ENCODE measurements at regions not wholly inside any gene's neighbourhood (a gene's known extent, or its start where the extent isn't known, plus 50 kb on each side); places are given as distances from the start of the nearest gene placed in this dataset.

DNA sequence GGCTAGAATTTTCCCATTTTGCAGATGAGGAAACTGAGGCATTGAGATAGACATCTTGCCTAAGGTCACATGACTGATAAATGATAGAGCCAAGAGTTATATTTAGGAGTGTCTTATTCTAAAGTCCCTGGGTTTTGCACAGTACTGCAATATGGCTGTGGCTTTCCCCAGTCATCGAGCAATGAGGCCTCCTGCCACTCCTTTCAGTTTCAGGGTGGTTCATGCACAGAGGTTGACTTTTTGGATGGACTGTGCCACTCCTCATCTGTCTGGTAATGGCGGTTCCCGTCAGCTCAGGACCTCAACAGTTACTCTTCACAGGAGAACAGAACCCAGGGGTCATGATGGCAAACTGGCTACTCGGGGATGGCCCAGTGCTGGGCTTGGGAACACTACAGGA is 131.1 kb downstream of the ACKR3 start:
- TF ChIP-seq SP1 (IDR thresholded peaks at IDR 0.05) (no peak), SUZ12 (IDR thresholded peaks at IDR 0.05) (no peak), LEF1 (IDR thresholded peaks at IDR 0.05; ENCODE audit: borderline replicate concordance) (no peak), FOXK2 (IDR thresholded peaks at IDR 0.05) (no peak), FOXA1 (IDR thresholded peaks at IDR 0.05) (no peak), HDGF (IDR thresholded peaks at IDR 0.05; ENCODE audit: borderline replicate concordance) (no peak), BHLHE40 (IDR thresholded peaks at IDR 0.05; ENCODE audit: borderline replicate concordance) (no peak), NFRKB (IDR thresholded peaks at IDR 0.05) (no peak), ZNF384 (IDR thresholded peaks at IDR 0.05) (no peak), FOXM1 (IDR thresholded peaks at IDR 0.05; ENCODE audit: borderline replicate concordance) (no peak), ARNT (IDR thresholded peaks at IDR 0.05) (no peak), L3MBTL2 (conservative IDR thresholded peaks at IDR 0.05) (no peak), ELF4 (IDR thresholded peaks at IDR 0.05) (no peak), TARDBP (IDR thresholded peaks at IDR 0.05) (no peak), CTBP1 (IDR thresholded peaks at IDR 0.05; ENCODE audit: borderline replicate concordance) (no peak)
- TF ChIP-seq, protein P1, sequence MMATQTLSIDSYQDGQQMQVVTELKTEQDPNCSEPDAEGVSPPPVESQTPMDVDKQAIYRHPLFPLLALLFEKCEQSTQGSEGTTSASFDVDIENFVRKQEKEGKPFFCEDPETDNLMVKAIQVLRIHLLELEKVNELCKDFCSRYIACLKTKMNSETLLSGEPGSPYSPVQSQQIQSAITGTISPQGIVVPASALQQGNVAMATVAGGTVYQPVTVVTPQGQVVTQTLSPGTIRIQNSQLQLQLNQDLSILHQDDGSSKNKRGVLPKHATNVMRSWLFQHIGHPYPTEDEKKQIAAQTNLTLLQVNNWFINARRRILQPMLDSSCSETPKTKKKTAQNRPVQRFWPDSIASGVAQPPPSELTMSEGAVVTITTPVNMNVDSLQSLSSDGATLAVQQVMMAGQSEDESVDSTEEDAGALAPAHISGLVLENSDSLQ (IDR thresholded peaks at IDR 0.05): no peak
- CTCF ChIA-PET: no interaction called here
- no peak for DNase-seq (ENCODE audit: extremely low spot score)
- POLR2A ChIA-PET: no interaction called here

DNA sequence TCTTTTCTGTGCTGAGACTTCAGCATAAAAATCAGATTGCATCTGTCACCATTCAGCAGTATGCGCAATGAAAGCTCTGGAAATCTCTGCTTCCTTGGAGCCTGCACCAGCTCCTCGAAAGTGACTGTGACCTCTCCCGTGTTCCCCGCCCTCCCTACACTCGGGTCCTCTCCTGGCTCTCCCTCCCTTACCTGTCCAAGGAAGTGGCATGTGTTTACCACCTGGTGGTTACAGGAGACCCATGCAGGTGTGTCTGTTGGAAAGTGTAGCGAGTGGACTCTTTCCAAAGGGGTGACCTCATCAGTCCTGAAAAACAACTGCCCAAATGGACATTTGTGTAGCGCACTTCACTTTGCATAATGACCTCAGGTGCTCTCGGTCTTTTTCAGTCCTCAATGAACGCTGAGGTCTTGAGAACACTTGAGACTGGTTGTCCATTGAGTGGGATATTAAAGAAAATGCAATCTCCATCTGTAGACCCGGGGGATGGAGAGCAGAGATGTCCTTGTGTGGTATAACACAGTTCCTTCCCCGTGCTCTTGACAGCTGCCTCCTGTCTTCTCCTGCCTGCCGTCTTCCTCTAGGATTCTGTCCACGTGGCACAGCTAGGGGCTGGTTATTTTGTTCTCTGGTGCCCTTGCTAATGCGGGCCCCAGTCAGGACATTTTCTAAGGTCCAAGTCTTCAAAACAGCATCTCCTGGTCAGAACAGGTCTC is 133.2 kb downstream of the ACKR3 start:
- ChIA-PET POLR2A (no interaction called here), CTCF (no interaction called here)
- no peak for DNase-seq (ENCODE audit: extremely low spot score)
- no peak for TF ChIP-seq HDGF (IDR thresholded peaks at IDR 0.05; ENCODE audit: borderline replicate concordance)
- TF ChIP-seq ARNT (IDR thresholded peaks at IDR 0.05): no peak
- no peak for TF ChIP-seq LEF1 (IDR thresholded peaks at IDR 0.05; ENCODE audit: borderline replicate concordance)
- TF ChIP-seq L3MBTL2 (conservative IDR thresholded peaks at IDR 0.05): no peak
- TF ChIP-seq TARDBP (IDR thresholded peaks at IDR 0.05): no peak

DNA sequence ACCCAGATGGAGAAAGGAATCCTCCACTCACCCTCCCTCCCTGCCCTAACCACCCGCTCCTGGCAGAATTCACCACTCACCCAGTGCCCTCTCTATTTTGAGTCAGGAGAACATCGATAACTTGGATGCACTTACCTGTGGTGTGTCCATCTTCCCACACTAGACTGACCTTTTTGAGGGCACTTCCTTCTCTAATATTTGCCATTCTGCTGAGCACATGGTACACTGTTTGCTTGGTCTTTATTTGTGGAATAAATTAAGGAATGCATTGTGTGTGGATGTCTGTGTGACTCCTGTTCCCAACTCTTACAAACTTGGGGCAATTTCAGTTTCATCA is 133.7 kb downstream of the ACKR3 start:
- TF ChIP-seq TARDBP (IDR thresholded peaks at IDR 0.05) (no peak), BHLHE40 (IDR thresholded peaks at IDR 0.05; ENCODE audit: borderline replicate concordance) (no peak), FOXK2 (IDR thresholded peaks at IDR 0.05) (no peak), SUZ12 (IDR thresholded peaks at IDR 0.05) (no peak), NFRKB (IDR thresholded peaks at IDR 0.05) (no peak), SP1 (IDR thresholded peaks at IDR 0.05) (no peak)
- POLR2A ChIA-PET: no interaction called here
- CTCF ChIA-PET: no interaction called here
- no peak for DNase-seq (ENCODE audit: extremely low spot score)

DNA sequence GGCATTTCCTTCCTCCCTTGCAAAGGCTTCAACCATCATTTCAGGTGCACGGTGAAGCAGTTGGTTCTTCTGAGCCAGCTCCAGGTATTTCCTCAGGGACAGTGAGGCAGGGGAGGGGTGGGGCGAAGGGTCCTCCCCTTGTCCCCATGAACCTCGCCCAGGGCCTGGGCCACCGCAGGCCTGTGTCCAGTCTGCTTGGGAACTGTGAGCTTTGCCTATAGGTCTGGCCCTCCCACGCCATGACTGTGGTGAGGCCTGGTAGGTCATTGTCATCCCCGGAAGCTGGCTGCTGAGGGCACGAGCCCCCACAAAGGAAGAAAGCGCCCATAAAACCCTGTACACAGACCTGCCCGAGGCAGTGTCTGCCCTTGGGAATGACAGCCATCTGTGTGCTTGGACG is 134.3 kb downstream of the ACKR3 start:
- POLR2A ChIA-PET: no interaction called here
- CTCF ChIA-PET: no interaction called here
- TF ChIP-seq FOXM1 (IDR thresholded peaks at IDR 0.05; ENCODE audit: borderline replicate concordance): no peak
- TF ChIP-seq TARDBP (IDR thresholded peaks at IDR 0.05): no peak
- no peak for TF ChIP-seq SUZ12 (IDR thresholded peaks at IDR 0.05)
- TF ChIP-seq BHLHE40 (IDR thresholded peaks at IDR 0.05; ENCODE audit: borderline replicate concordance): no peak
- TF ChIP-seq ELF4 (IDR thresholded peaks at IDR 0.05): no peak
- TF ChIP-seq FOXK2 (IDR thresholded peaks at IDR 0.05): no peak
- TF ChIP-seq ZNF384 (IDR thresholded peaks at IDR 0.05): no peak
- no peak for TF ChIP-seq ARNT (IDR thresholded peaks at IDR 0.05)
- no peak for TF ChIP-seq NFRKB (IDR thresholded peaks at IDR 0.05)
- no peak for TF ChIP-seq CTBP1 (IDR thresholded peaks at IDR 0.05; ENCODE audit: borderline replicate concordance)
- TF ChIP-seq HDGF (IDR thresholded peaks at IDR 0.05; ENCODE audit: borderline replicate concordance): no peak
- no peak for TF ChIP-seq SP1 (IDR thresholded peaks at IDR 0.05)
- TF ChIP-seq L3MBTL2 (conservative IDR thresholded peaks at IDR 0.05): no peak
- TF ChIP-seq FOXA1 (IDR thresholded peaks at IDR 0.05): no peak
- no peak for TF ChIP-seq LEF1 (IDR thresholded peaks at IDR 0.05; ENCODE audit: borderline replicate concordance)
- TF ChIP-seq, protein P1 (IDR thresholded peaks at IDR 0.05): no peak
- DNase-seq (ENCODE audit: extremely low spot score): no peak

DNA sequence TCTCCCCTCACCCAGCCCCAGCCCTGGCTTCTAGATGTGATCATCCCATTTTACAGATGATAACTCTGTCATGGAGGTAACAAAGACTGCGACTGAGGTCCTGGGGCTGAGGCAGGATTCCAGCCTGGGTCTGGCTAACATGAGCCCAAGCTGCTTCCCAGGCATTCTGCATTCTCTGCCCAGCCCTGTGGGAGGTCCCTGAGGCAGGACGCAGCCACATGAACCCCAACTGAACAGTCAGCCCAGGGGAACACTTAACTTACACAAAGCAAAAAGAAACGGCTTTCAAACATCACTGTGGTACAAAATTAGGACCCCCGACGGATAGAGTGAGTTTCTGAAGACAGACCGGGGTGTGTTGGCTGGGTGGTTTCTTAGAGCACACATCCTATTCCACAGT is 135.3 kb downstream of the ACKR3 start:
- DNase-seq (ENCODE audit: extremely low spot score): no peak
- POLR2A ChIA-PET: no interaction called here
- TF ChIP-seq TARDBP (IDR thresholded peaks at IDR 0.05) (no peak), NFRKB (IDR thresholded peaks at IDR 0.05) (no peak), LEF1 (IDR thresholded peaks at IDR 0.05; ENCODE audit: borderline replicate concordance) (no peak), FOXM1 (IDR thresholded peaks at IDR 0.05; ENCODE audit: borderline replicate concordance) (no peak), CTBP1 (IDR thresholded peaks at IDR 0.05; ENCODE audit: borderline replicate concordance) (no peak), ARNT (IDR thresholded peaks at IDR 0.05) (no peak), ELF4 (IDR thresholded peaks at IDR 0.05) (no peak), SP1 (IDR thresholded peaks at IDR 0.05) (no peak), L3MBTL2 (conservative IDR thresholded peaks at IDR 0.05) (no peak), FOXA1 (IDR thresholded peaks at IDR 0.05) (no peak), SUZ12 (IDR thresholded peaks at IDR 0.05) (no peak), BHLHE40 (IDR thresholded peaks at IDR 0.05; ENCODE audit: borderline replicate concordance) (no peak), ZNF384 (IDR thresholded peaks at IDR 0.05) (no peak), HDGF (IDR thresholded peaks at IDR 0.05; ENCODE audit: borderline replicate concordance) (no peak), FOXK2 (IDR thresholded peaks at IDR 0.05) (no peak)
- TF ChIP-seq, protein P1 (IDR thresholded peaks at IDR 0.05): no peak
- CTCF ChIA-PET: no interaction called here

DNA sequence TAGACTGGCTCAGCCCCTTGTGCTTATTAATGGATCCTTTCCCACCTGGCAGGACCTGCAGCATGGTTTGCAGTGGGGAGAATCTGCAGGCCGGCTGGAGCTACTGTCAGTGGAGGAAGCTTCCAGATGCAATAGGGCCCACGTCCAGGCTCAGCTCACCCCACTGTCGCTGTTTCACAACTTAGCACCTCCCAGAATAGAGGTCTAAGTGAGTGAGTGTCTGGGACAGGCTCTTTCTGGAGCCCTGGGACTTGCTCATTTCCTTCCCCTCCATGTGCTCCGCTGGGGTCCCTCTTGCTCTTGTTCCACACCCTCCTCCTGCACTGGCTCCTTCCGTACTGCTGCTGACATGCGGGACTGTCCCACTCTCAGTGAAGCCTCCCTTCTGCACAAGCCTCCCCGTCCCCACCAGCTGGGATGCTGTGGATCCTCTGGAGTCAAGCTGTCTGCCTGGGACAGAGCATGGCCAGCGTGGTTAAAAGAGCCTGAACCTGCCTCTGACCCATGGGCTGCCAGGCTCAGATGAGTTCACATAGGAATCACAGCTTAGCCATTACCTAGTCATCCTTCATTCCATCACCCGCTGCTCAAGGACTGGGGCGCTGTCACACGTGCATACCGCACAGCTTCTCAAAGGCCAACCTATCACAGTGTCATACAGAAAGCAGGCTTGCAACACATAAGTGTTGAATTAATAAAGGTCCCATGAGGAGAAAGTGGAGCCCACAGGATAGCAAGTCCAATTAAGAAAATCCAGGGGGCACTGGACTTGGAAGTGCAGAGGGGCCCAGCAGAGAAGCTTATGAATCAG is 135.9 kb downstream of the ACKR3 start:
- POLR2A ChIA-PET: no interaction called here
- CTCF ChIA-PET: no interaction called here
- no peak for TF ChIP-seq HDGF (IDR thresholded peaks at IDR 0.05; ENCODE audit: borderline replicate concordance)
- no peak for TF ChIP-seq ZNF384 (IDR thresholded peaks at IDR 0.05)
- TF ChIP-seq, protein P1 (IDR thresholded peaks at IDR 0.05): no peak
- TF ChIP-seq SP1 (IDR thresholded peaks at IDR 0.05): no peak
- TF ChIP-seq ELF4 (IDR thresholded peaks at IDR 0.05): no peak
- no peak for TF ChIP-seq CTBP1 (IDR thresholded peaks at IDR 0.05; ENCODE audit: borderline replicate concordance)
- no peak for TF ChIP-seq BHLHE40 (IDR thresholded peaks at IDR 0.05; ENCODE audit: borderline replicate concordance)
- DNase-seq (ENCODE audit: extremely low spot score): no peak

All from HEK293T (cell line).